ENCODE measurements at regions not wholly inside any gene's neighbourhood (a gene's known extent, or its start where the extent isn't known, plus 50 kb on each side); places are given as distances from the start of the nearest gene placed in this dataset.

DNA sequence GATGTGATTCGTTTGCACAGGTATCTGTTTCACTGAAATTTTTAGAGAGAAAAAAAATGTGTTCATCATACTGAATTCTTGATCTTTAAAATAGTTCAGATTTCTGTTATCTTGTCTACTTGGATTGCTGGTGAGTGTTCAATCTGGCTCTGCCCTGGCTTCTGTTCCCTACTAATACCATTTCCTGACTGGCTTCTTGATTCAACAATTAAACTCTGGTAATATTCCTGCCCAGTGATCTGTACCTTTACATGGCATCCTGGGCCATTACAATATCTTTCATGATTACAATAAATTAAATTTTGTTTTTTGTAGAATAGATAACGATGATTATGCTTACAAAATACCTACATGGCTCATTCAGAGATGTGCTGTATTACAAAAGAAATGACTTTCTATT is 1388.0 kb upstream of the TENM3 start:
- H3K36me3 Mint-ChIP-seq (ENCODE audit: low read depth) = no peaks in the 10 kb centered on the region
- no peak overlapping the region for H3K27ac Mint-ChIP-seq
- peaks cover 10% of the 10 kb centered on the region for H3K9me3 Mint-ChIP-seq
- H3K27me3 Mint-ChIP-seq = no peaks in the 10 kb centered on the region
- no peak overlapping the region for H3K4me3 Mint-ChIP-seq
- H3K4me1 Mint-ChIP-seq (ENCODE audit: low read depth) = no peaks in the 10 kb centered on the region
- no peak for DNase-seq

DNA sequence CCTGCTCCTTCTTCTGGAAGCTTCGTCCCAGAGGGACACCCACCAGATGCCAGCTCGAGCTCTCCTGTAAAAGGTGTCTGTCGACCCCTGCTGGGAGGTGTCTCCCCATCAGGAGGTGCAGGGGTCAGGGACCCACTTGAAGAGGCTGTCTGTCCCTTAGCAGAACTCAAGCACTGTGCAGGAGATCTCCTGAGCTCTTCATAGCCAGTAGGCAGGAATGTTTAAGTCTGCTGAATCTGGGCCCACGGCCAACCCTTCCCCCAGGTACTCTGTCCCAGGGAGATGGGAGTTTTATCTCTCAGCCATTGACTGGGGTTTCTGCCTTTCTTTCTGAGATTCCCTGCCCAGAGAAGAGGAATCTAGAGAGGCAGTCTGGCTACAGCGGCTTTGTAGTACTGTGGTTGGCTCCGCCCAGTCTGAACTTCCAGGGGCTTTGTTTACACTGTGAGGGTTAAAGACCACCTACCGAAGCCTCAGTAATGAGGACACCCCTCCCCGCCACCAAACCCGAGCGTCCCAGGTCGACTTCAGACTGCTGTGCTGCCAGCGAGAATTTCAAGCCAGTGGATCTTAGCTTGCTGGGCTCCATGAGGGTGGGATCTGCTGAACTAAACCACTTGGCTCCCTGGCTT is 1383.0 kb upstream of the TENM3 start:
- H3K36me3 Mint-ChIP-seq (ENCODE audit: low read depth) = no peaks in the 10 kb centered on the region
- H3K9me3 Mint-ChIP-seq = peaks cover 13% of the 10 kb centered on the region
- H3K27me3 Mint-ChIP-seq = no peaks in the 10 kb centered on the region
- no peak overlapping the region for H3K4me3 Mint-ChIP-seq
- no peak overlapping the region for H3K27ac Mint-ChIP-seq
- no peak for DNase-seq
- H3K4me1 Mint-ChIP-seq (ENCODE audit: low read depth) = no peaks in the 10 kb centered on the region

DNA sequence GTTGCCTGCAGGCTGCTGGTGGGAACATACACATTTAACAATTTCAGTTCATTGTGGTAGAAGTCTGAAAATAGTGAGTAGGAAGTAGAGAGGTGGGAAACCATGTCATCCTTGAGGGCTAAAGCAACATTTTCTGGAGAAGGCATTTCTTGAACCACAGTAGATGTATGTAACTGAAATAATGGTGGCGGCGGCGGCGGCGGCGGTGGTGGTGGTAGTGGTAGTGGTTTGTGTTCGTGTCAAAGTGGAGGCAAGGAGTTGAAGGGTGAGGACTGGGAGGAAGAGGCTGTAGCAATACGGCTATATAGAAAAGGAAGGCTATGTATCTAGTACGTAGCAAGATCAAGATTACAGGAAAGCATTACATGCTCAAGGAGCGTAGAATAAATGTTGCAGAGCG is 1381.6 kb upstream of the TENM3 start:
- Mint-ChIP-seq H3K4me3 (no peak overlapping the region), H3K27me3 (no peaks in the 10 kb centered on the region), H3K27ac (no peak overlapping the region), H3K36me3 (ENCODE audit: low read depth) (no peaks in the 10 kb centered on the region), H3K9me3 (peaks cover 13% of the 10 kb centered on the region), H3K4me1 (ENCODE audit: low read depth) (no peaks in the 10 kb centered on the region)
- DNase-seq = no peak

DNA sequence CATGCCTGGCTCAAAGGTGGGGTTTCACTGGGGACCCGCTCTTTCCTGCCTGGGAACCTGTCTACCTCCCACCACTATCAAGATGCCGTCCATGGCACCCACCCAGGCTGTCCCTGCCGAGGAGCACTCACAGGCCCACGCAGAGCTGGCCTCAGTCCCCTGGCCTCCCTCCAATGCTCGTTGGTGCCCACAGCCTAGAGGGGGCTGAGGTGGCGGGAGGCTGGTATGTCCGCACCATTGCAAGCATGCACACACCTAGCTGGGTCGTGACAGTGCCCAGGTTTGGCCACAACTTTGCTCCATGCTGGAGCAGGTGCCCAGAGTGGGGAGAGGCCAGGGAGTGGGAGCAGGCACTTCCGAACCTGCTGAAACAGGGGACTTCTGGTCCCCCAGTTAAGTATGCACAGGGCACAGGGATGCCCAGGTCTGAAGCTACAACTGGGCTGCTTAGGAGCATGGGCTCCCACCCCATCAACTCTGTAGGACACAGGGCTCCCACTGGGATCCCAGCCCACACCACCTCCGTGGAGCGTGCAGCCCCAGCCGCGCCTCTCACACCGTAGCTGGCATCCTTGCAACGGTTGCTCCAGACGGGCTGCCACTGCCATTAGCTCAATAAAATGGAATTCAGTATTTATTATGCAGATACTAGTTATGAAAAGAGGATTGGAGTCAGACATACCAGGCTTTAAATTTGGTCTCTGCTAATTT is 1376.1 kb upstream of the TENM3 start:
- H3K4me3 Mint-ChIP-seq = no peak overlapping the region
- peaks cover 10% of the 10 kb centered on the region for H3K9me3 Mint-ChIP-seq
- H3K4me1 Mint-ChIP-seq (ENCODE audit: low read depth) = no peaks in the 10 kb centered on the region
- no peak overlapping the region for H3K27ac Mint-ChIP-seq
- H3K27me3 Mint-ChIP-seq = no peaks in the 10 kb centered on the region
- no peaks in the 10 kb centered on the region for H3K36me3 Mint-ChIP-seq (ENCODE audit: low read depth)
- DNase-seq = no peak

DNA sequence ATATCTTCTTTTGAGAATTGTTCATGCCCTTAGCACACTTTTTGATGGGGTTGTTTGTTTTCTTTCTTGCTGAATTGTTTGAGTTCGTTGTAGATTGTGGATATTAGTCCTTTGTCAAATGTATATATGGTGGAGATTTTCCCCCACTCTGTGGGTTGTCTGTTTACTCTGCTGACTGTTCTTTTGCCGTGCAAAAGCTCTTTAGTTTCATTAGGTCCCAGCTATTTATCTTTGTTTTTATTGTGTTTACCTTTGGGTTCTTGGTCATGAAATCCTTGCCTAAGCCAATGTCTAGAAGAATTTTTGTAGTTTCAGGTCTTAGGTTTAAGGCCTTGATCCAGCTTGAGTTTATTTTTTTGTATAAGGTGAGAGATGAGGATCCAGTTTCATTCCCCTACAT is 1372.6 kb upstream of the TENM3 start:
- H3K36me3 Mint-ChIP-seq (ENCODE audit: low read depth) = no peaks in the 10 kb centered on the region
- no peaks in the 10 kb centered on the region for H3K4me1 Mint-ChIP-seq (ENCODE audit: low read depth)
- H3K27ac Mint-ChIP-seq = no peak overlapping the region
- DNase-seq = no peak
- H3K9me3 Mint-ChIP-seq = peaks cover 18% of the 10 kb centered on the region
- H3K4me3 Mint-ChIP-seq = no peak overlapping the region
- no peaks in the 10 kb centered on the region for H3K27me3 Mint-ChIP-seq

GRCh38 chr4:180898305-180898704 is 1344.9 kb upstream of the TENM3 start:
- Mint-ChIP-seq H3K4me1 (ENCODE audit: low read depth) (no peaks in the 10 kb centered on the region), H3K36me3 (ENCODE audit: low read depth) (no peaks in the 10 kb centered on the region), H3K27ac (no peak overlapping the region), H3K9me3 (peaks cover 9% of the 10 kb centered on the region), H3K4me3 (no peak overlapping the region), H3K27me3 (no peaks in the 10 kb centered on the region)
- no peak for DNase-seq

- DNase-seq = no peak
- Mint-ChIP-seq H3K4me1 (ENCODE audit: low read depth) (no peaks in the 10 kb centered on the region), H3K36me3 (ENCODE audit: low read depth) (no peaks in the 10 kb centered on the region), H3K9me3 (peaks cover 15% of the 10 kb centered on the region), H3K4me3 (no peak overlapping the region), H3K27ac (no peak overlapping the region), H3K27me3 (no peaks in the 10 kb centered on the region)
Observed at GRCh38 chr4:180900781-180901180, 1342.4 kb upstream of the TENM3 start.

- Mint-ChIP-seq H3K27me3 (no peaks in the 10 kb centered on the region), H3K4me1 (ENCODE audit: low read depth) (no peaks in the 10 kb centered on the region), H3K27ac (no peak overlapping the region), H3K9me3 (peaks cover 8% of the 10 kb centered on the region), H3K36me3 (ENCODE audit: low read depth) (no peaks in the 10 kb centered on the region), H3K4me3 (no peak overlapping the region)
- DNase-seq = no peak
Observed at GRCh38 chr4:180909279-180909678, 1333.9 kb upstream of the TENM3 start.

- no peak overlapping the region for H3K4me3 Mint-ChIP-seq
- no peaks in the 10 kb centered on the region for H3K27me3 Mint-ChIP-seq
- H3K27ac Mint-ChIP-seq = no peak overlapping the region
- DNase-seq = no peak
- H3K4me1 Mint-ChIP-seq (ENCODE audit: low read depth) = no peaks in the 10 kb centered on the region
- no peaks in the 10 kb centered on the region for H3K36me3 Mint-ChIP-seq (ENCODE audit: low read depth)
- peaks cover 2% of the 10 kb centered on the region for H3K9me3 Mint-ChIP-seq
Observed at GRCh38 chr4:180913750-180914149, 1329.5 kb upstream of the TENM3 start.

- Mint-ChIP-seq H3K9me3 (peaks cover 16% of the 10 kb centered on the region), H3K27me3 (no peaks in the 10 kb centered on the region), H3K4me3 (no peak overlapping the region), H3K36me3 (ENCODE audit: low read depth) (no peaks in the 10 kb centered on the region), H3K4me1 (ENCODE audit: low read depth) (no peaks in the 10 kb centered on the region), H3K27ac (no peak overlapping the region)
- DNase-seq = no peak
Observed at GRCh38 chr4:180923486-180923885, 1319.7 kb upstream of the TENM3 start.

- no peak for DNase-seq
- H3K36me3 Mint-ChIP-seq (ENCODE audit: low read depth) = no peaks in the 10 kb centered on the region
- H3K9me3 Mint-ChIP-seq = peaks cover 14% of the 10 kb centered on the region
- H3K4me3 Mint-ChIP-seq = no peak overlapping the region
- no peak overlapping the region for H3K27ac Mint-ChIP-seq
- no peaks in the 10 kb centered on the region for H3K4me1 Mint-ChIP-seq (ENCODE audit: low read depth)
- H3K27me3 Mint-ChIP-seq = no peaks in the 10 kb centered on the region
Observed at GRCh38 chr4:180925805-180926204, 1317.4 kb upstream of the TENM3 start.

DNA sequence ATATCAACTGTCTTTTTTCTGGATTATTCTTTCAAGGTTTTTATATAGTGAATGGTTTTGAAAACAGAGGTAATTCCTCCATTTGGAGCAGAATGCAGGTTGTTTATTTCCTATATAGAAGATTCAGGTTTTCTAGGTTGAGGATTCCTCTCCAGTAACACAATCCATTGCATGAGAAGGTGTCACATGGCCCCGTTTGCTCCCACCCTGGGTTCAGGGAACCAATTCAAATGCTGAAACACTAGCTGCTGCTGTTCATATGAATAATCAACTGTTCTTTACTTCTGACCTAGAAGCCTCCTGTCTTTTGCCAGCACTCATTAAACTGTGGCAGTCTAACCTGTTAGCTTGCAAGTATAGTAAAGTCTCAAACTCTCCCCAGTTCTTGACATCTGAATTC is 1316.9 kb upstream of the TENM3 start:
- peaks cover 11% of the 10 kb centered on the region for H3K9me3 Mint-ChIP-seq
- no peak overlapping the region for H3K4me3 Mint-ChIP-seq
- H3K4me1 Mint-ChIP-seq (ENCODE audit: low read depth) = no peaks in the 10 kb centered on the region
- H3K27ac Mint-ChIP-seq = no peak overlapping the region
- no peaks in the 10 kb centered on the region for H3K36me3 Mint-ChIP-seq (ENCODE audit: low read depth)
- DNase-seq = no peak
- H3K27me3 Mint-ChIP-seq = no peaks in the 10 kb centered on the region

DNA sequence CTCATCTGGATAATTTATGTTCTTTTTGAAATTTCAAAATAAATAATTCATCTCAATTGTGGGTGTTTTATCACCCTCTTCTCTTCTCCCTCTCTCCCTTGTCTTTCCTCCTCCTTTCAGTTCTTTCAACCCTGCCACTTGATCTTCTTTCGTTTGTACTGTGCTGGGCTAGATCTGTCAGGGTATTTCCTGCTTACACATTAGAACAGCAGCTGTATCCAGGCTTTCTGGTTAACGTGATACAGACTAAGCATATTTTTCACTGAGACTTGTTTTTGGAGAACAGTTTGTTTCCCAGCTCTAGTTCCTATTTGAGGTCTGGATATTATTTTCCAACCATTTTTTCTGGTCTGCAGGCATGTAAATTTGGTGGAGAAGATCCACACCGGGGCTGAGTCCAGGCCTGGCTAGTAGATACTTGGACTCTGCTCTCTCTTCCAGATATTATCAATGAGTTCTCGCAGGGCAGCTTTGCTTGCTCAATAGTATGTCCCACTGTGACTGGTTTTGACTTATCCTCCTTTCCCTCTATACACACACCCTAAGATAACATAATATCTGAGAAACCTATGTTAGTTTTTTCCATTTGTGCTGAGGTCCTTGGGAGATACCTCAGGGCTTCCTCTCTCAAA is 1310.7 kb upstream of the TENM3 start:
- no peak overlapping the region for H3K27ac Mint-ChIP-seq

GRCh38 chr4:180937083-180937482 is 1306.1 kb upstream of the TENM3 start:
- no peaks in the 10 kb centered on the region for H3K36me3 Mint-ChIP-seq (ENCODE audit: low read depth)
- H3K4me1 Mint-ChIP-seq (ENCODE audit: low read depth) = no peaks in the 10 kb centered on the region

More for the DNA sequence above, 1310.7 kb upstream of the TENM3 start:
- no peak for DNase-seq
- Mint-ChIP-seq H3K36me3 (ENCODE audit: low read depth) (no peaks in the 10 kb centered on the region), H3K27me3 (no peaks in the 10 kb centered on the region), H3K4me3 (no peak overlapping the region), H3K9me3 (peaks cover 13% of the 10 kb centered on the region), H3K4me1 (ENCODE audit: low read depth) (no peaks in the 10 kb centered on the region)

DNA sequence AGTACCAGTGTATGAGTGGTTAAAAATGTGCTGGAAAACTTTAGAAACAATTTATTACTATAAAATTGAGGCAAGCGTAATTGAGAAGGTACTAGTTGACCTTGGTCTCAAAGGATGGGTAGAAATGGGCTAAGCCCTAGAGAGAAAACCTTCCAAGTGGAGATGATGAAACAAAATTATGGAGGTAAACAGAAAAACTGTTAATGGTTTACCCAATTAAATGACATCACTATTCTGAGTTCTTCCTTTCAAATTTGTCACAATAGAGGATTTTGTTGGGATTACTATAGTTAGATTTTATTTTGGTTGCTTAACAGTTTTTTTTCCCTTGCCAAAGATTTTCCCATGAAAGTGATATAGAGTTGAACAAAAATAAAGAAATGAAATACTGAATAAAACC is 1302.5 kb upstream of the TENM3 start:
- Mint-ChIP-seq H3K36me3 (ENCODE audit: low read depth) (no peaks in the 10 kb centered on the region), H3K4me3 (no peak overlapping the region), H3K27me3 (no peaks in the 10 kb centered on the region), H3K27ac (no peak overlapping the region), H3K9me3 (no peaks in the 10 kb centered on the region), H3K4me1 (ENCODE audit: low read depth) (no peaks in the 10 kb centered on the region)
- no peak for DNase-seq

More at GRCh38 chr4:180937083-180937482, 1306.1 kb upstream of the TENM3 start:
- Mint-ChIP-seq H3K27me3 (no peaks in the 10 kb centered on the region), H3K9me3 (peaks cover 7% of the 10 kb centered on the region), H3K27ac (no peak overlapping the region), H3K4me3 (no peak overlapping the region)
- DNase-seq = no peak
